ENCODE measurements at regions not wholly inside any gene's neighbourhood (a gene's known extent, or its start where the extent isn't known, plus 50 kb on each side); places are given as distances from the start of the nearest gene placed in this dataset.

- H3K4me3 ChIP-seq (ENCODE audit: low read depth, poor library complexity, severe bottlenecking), result no peak overlapping the region
- DNase-seq (ENCODE audit: low spot score in 2 of 2), result no peak
- intact Hi-C loops (cut with DNase I; ENCODE audit: low total_unique reads), result no loop called here
- TF ChIP-seq POLR2A (IDR thresholded peaks at IDR 0.05), result no peak
- WGBS, 2 donors, result 49 to 52% methylated on average over 3 of the region's 3 CpGs
These were observed 257.9 kb downstream of the MSRB3 start for GRCh38 chr12:65536351-65536750.

DNA sequence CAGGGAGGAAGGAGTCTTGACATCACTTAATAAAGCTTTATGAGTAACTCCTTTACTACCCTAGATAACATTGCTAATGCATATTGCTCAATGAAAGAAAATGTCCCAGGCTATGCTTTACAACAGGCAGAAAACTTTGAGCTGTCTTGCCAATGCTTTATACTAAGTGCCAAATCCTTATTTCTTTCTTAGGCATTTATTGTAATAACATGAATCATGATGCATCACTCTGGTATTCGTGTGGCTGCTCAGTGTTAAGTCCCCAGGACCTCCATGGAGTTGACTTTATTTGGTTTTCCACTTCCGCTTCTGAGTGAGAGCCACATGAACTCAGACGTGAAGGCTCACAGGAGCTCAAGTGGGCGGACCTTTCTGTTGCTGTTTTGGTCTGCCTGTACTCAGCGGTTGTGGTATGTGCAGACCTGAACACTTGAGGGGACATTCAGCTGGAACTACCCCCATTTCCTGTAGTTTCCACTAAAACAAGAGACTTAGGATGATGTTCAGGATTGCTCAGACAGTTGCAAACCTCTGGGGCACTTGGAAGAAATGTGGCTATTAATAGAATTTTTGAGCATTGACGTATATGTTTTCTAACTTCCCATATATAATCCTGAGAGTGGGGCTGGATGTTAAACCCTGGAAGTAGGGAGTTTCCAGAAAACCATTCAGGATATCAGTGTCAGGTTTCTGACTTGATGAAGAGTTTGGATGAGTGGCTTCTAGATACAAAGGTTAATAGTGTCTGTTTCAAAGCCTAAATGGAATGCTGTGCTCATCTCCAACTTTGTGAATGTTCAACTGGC is 258.6 kb downstream of the MSRB3 start:
- H3K4me3 ChIP-seq (ENCODE audit: low read depth, poor library complexity, severe bottlenecking), result no peak overlapping the region
- intact Hi-C loops (cut with DNase I; ENCODE audit: low total_unique reads), result no loop called here
- WGBS, 2 donors, result 28 to 30% methylated on average over 6 of the region's 6 CpGs
- DNase-seq (ENCODE audit: low spot score in 2 of 2), result no peak
- TF ChIP-seq POLR2A (IDR thresholded peaks at IDR 0.05) (no peak), CTCF (IDR thresholded peaks at IDR 0.05) (no peak)

GRCh38 chr12:65537978-65538377 is 259.5 kb downstream of the MSRB3 start:
- WGBS, 2 donors, result 83% methylated on average over 1 of the region's 1 CpG
- no peak for TF ChIP-seq POLR2A (IDR thresholded peaks at IDR 0.05)
- TF ChIP-seq CTCF (IDR thresholded peaks at IDR 0.05), result no peak
- intact Hi-C loops (cut with DNase I; ENCODE audit: low total_unique reads), result no loop called here
- no peak overlapping the region for H3K4me3 ChIP-seq (ENCODE audit: low read depth, poor library complexity, severe bottlenecking)
- no peak for DNase-seq (ENCODE audit: low spot score in 2 of 2)

- TF ChIP-seq POLR2A (IDR thresholded peaks at IDR 0.05), result no peak
- TF ChIP-seq CTCF (IDR thresholded peaks at IDR 0.05), result no peak
- DNase-seq (ENCODE audit: low spot score in 2 of 2), result no peak
- intact Hi-C loops (cut with DNase I; ENCODE audit: low total_unique reads), result no loop called here
- no peak overlapping the region for H3K4me3 ChIP-seq (ENCODE audit: low read depth, poor library complexity, severe bottlenecking)
- WGBS, 2 donors, result 84 to 91% methylated on average over 1 of the region's 1 CpG
These were observed 260.5 kb downstream of the MSRB3 start for GRCh38 chr12:65539023-65539422.

DNA sequence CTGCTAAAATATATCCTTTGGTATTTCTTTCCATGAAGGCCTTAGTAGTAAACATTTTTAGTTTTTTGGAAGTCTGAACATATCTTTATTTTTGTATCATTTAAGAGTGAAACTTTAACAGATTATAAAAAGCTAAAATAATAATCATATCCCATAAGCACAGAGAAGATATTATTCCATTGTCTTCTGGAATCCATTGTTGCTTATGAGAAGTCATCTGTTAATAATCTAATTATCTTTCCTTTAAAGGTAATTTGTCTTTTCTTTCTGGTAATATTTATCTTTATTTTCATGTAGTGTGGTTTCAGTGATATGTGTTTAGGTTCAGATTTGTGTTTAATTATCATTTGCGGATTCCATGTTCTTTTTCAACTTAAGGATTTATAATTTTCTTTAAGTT is 261.7 kb downstream of the MSRB3 start:
- H3K4me3 ChIP-seq (ENCODE audit: low read depth, poor library complexity, severe bottlenecking), result no peak overlapping the region
- intact Hi-C loops (cut with DNase I; ENCODE audit: low total_unique reads), result no loop called here
- TF ChIP-seq POLR2A (IDR thresholded peaks at IDR 0.05) (no peak), CTCF (IDR thresholded peaks at IDR 0.05) (no peak)
- 92 to 98% methylated on average over 1 of the region's 1 CpG for WGBS, 2 donors
- no peak for DNase-seq (ENCODE audit: low spot score in 2 of 2)

DNA sequence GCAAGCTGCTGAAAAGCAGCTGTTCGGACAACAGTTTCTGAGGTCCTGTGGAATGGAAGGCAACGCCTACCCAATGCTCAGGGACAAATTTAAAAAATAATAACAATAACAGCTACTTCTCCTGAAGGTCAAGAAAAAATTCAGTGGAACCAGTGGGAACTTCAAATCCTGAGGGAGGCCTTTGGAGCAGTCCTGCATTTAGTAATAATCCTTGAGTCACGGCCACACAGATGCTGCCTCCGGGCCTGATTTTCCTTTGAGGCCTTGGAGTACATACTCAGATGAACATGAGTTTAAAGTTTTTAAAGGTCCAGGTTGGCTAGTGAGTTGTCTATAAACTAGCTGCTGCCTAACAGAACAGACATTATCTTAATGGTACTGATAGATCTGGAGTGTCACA is 268.0 kb downstream of the MSRB3 start:
- DNase-seq (ENCODE audit: low spot score in 2 of 2), result no peak
- intact Hi-C loops (cut with DNase I; ENCODE audit: low total_unique reads), result no loop called here
- no peak overlapping the region for H3K4me3 ChIP-seq (ENCODE audit: low read depth, poor library complexity, severe bottlenecking)
- WGBS, 2 donors, result 84 to 86% methylated on average over 4 of the region's 4 CpGs
- TF ChIP-seq CTCF (IDR thresholded peaks at IDR 0.05), result no peak
- TF ChIP-seq POLR2A (IDR thresholded peaks at IDR 0.05), result no peak
